GM12865 (cell line): ENCODE measurements at regions not wholly inside any gene's neighbourhood (a gene's known extent, or its start where the extent isn't known, plus 50 kb on each side); places are given as distances from the start of the nearest gene placed in this dataset.

Source experiments
- DNase-seq: peaks from one replicate; pipeline ENCODE4 v3.0.0; 2010; ENCODE audit warnings: low read depth
- H3K4me3 ChIP-seq: 2 replicates; pipeline ENCODE4 v1.5.1; 2011; ENCODE audit warnings: mild to moderate bottlenecking, low read depth, low read length, control low read depth
- TF ChIP-seq, protein P1 (sequence below): IDR thresholded peaks from 2 replicates; pipeline ENCODE4 v1.5.1; 2011; ENCODE audit warnings: low read length, control low read depth, low read depth, inconsistent platforms; ENCODE audit not compliant: insufficient read depth; ENCODE audit errors: missing control alignments

DNA sequence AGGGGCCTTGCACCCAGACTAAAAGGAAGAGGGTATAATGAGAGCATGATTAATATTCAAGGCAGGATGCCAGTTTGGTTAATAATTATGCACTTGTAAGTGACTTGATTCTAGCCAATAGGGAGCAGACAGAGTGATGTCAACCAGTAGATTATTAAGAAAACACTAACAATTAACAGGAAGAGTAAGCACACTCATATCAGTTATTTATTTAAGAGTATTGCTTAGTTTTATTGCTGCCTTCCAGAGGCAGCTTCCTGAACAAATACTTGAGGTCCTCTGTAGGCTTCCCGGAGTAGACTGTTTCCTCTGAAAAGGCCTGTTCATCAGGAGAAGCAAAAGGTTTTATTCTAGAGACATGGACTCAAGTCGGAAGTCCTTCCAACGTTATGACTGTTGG, 129.1 kb upstream of the AFF2 start:
- TF ChIP-seq, protein P1, sequence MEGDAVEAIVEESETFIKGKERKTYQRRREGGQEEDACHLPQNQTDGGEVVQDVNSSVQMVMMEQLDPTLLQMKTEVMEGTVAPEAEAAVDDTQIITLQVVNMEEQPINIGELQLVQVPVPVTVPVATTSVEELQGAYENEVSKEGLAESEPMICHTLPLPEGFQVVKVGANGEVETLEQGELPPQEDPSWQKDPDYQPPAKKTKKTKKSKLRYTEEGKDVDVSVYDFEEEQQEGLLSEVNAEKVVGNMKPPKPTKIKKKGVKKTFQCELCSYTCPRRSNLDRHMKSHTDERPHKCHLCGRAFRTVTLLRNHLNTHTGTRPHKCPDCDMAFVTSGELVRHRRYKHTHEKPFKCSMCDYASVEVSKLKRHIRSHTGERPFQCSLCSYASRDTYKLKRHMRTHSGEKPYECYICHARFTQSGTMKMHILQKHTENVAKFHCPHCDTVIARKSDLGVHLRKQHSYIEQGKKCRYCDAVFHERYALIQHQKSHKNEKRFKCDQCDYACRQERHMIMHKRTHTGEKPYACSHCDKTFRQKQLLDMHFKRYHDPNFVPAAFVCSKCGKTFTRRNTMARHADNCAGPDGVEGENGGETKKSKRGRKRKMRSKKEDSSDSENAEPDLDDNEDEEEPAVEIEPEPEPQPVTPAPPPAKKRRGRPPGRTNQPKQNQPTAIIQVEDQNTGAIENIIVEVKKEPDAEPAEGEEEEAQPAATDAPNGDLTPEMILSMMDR = no peak
- no peak for DNase-seq

DNA sequence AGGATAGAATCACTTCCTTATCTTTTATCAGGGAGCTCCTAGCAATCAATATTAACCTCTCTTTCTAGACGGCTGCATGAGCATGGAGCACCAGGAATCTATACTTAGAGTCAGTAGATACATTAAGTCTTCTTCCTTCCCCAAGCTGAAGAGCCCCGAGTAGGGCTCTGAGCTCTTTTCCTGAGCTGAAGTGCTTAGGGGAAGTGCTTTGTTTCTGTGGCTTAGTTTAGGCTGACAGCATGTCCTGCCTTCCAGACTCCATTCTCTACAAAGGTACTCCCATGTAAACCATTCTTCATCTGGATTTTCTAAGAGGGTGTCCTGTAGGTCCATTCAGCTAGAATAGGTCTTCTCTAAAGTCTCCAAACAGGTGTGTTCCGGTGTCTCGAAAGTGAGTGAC, 127.5 kb upstream of the AFF2 start:
- no peak for DNase-seq
- no peak overlapping the region for H3K4me3 ChIP-seq
- TF ChIP-seq, protein P1 = no peak

More for the DNA sequence above, 129.1 kb upstream of the AFF2 start:
- H3K4me3 ChIP-seq = no peak overlapping the region

DNA sequence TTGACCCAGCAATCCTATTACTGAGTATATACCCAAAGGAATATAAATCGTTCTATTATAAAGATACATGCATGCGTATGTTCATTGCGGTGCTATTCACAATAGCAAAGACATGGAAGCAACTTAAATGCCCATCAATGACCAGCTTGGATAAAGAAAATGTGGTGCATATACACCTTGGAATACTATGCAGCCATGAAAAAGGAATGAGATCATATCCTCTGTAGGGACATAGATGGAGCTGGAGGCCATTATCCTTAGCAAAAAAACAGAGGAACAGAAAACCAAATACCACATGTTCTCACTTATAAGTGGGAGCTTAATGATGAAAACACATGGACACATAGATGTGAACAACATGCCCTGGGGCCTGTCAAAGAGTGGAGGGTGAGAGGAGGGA, 124.1 kb upstream of the AFF2 start:
- DNase-seq = no peak
- H3K4me3 ChIP-seq = no peak overlapping the region
- TF ChIP-seq, protein P1 = no peak

DNA sequence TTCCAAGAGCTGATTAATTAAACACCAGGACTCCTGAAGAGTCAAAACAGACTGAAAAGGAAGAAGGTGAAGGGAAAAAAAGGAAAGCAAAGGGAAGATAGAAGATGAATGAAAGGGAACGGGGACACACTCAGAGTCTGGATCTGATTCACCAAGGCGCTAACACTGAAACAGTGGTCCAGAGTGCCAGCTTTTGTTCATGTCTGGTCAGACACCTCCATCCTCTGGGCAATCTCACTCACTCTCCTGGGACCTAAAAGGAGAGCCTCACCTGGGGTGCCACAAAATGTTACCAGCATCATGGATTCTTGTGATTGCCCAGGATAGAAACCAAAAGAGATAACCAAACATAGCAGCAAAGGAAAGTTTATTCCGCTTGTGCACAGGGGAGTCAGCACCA, 120.3 kb upstream of the AFF2 start:
- TF ChIP-seq, protein P1 = no peak
- no peak overlapping the region for H3K4me3 ChIP-seq
- DNase-seq = no peak

DNA sequence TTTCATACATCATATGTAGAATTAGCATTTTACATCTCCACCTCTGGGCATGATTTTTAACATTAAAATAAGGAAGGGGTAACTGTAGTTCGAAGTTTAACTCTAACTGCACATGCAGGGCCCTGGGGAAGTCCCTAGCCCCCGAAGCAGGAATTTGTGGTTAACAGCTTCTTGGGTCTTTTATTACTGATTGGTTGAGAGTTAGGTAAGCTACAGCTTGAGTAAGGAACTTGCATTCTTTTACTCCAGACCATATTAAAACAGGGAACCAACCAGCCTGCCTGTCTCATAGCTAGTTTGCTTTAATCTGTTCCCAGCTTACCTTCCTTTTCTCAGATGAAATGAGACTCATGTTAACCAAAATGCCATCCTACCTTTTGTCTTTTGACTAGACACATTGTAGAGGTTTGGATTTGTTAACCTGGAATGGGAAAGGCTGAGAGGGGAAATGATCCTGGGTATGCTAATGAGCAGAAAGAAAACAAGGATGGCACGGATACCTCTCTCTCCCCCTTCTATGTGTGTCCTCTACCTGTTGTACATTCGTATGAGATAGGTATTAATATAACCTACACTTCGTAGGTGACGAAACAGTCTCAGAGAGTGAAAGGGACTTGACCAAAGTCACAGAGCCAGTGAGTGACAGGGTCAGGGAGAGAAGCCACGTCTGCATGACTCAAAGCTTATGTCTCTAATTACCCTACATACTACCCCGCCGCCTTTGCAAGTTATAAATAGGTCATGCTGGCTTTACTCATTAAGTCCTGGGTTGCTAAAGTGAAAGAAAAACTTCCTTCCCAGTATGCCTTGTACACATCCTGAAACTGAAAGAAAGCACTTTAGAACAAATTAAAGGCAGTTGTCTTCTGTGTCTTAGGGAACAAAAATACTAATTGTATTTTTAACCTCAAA, 119.5 kb upstream of the AFF2 start:
- TF ChIP-seq, protein P1 = no peak
- DNase-seq = peak; percentile 75
- peak overlapping the region; percentile 34 for H3K4me3 ChIP-seq

DNA sequence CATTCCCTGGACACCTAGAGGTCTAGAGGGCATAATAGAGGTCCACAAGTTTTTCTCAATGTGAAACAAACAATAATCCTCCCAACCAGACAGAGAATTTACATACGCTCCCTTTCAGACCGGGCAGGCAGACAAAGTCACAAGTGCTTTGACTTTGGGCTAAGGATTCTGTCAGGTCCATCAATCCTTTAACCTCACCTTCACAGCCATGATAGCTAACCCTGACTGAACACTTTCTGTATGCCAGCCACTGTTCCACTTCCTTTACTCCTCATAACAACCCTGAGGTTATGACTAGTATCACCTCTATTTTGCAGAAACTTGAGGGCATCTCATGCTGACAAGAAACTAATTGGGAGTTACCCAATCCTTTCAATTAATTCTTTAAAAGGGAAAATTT, 118.8 kb upstream of the AFF2 start:
- TF ChIP-seq, protein P1 = no peak
- peak; percentile 19 for DNase-seq
- peak overlapping the region; percentile 34 for H3K4me3 ChIP-seq
